ENCODE measurements at regions not wholly inside any gene's neighbourhood (a gene's known extent, or its start where the extent isn't known, plus 50 kb on each side); places are given as distances from the start of the nearest gene placed in this dataset.

- no TSS peak for BruUV-seq (replicated peaks)
- RAD21 ChIA-PET (ENCODE audit: low non-redundant PET in 1 of 2, low total read pairs in 2 of 2, uncharacterized antibody in 2 of 2, unreplicated experiment in 2 of 2) = no interaction called here
These were observed 121.7 kb upstream of the USP15 start for GRCh38 chr12:62138527-62138926.

More at GRCh38 chr12:62138527-62138926, 121.7 kb upstream of the USP15 start:
- no peaks in the 10 kb centered on the region for H3K9me3 ChIP-seq (ENCODE audit: control insufficient read depth in 1 of 2, insufficient read depth in 1 of 2, low read depth in 1 of 2, low read length in 2 of 2)
- DNase-seq (ENCODE audit: low read depth, low spot score) = no peak
- H2AFZ ChIP-seq (ENCODE audit: low read depth, low read length, poor library complexity, severe bottlenecking) = no peak overlapping the region
- no peaks in the 10 kb centered on the region for H3K9me2 ChIP-seq (ENCODE audit: insufficient read depth)
- no peaks in the 10 kb centered on the region for H3K4me1 ChIP-seq (ENCODE audit: control insufficient read depth in 1 of 2, insufficient read depth in 2 of 2, low read length in 2 of 2)
- intact Hi-C loops (cut with micrococcal nuclease) = no loop called here
- H3K9ac ChIP-seq (ENCODE audit: low read length) = no peak overlapping the region
- ChIA-PET POLR2A (no interaction called here), CTCF (no interaction called here)
- no peaks in the 10 kb centered on the region for H3K36me3 ChIP-seq (ENCODE audit: control insufficient read depth in 1 of 2, insufficient read depth in 2 of 2, low read length in 2 of 2)
- no peaks in the 10 kb centered on the region for H3K27me3 ChIP-seq (ENCODE audit: insufficient read depth, low read length)
- no peak for ATAC-seq
- H3K4me2 ChIP-seq (ENCODE audit: low read length) = no peak overlapping the region
- H3K4me3 ChIP-seq (replicated peaks in 1 of 2; ENCODE audit: low read depth in 1 of 2, low read length in 2 of 2) = no peak overlapping the region
- no peak for TF ChIP-seq YY1 (IDR thresholded peaks at IDR 0.05; ENCODE audit: extremely low read depth, insufficient replicate concordance, low read depth, low read length)
- TF ChIP-seq CEBPB (IDR thresholded peaks at IDR 0.05; ENCODE audit: low read depth) = no peak
- TF ChIP-seq POLR2A (IDR thresholded peaks at IDR 0.05; ENCODE audit: borderline replicate concordance, extremely low read depth, insufficient read depth, insufficient read length) = no peak
- no peak for TF ChIP-seq ZBTB33 (IDR thresholded peaks at IDR 0.05; ENCODE audit: extremely low read depth, insufficient replicate concordance, low read length)
- no peak for TF ChIP-seq JUND (IDR thresholded peaks at IDR 0.05)
- no peak for TF ChIP-seq RAD21 (IDR thresholded peaks at IDR 0.05; ENCODE audit: low read depth)
- TF ChIP-seq TCF7L2 (IDR thresholded peaks at IDR 0.05; ENCODE audit: borderline replicate concordance, extremely low read depth, insufficient read depth, insufficient read length) = no peak
- TF ChIP-seq FOSL1 (IDR thresholded peaks at IDR 0.05; ENCODE audit: low read depth) = no peak
- TF ChIP-seq EZH2 (IDR thresholded peaks at IDR 0.05) = no peak
- TF ChIP-seq SIN3A (IDR thresholded peaks at IDR 0.05; ENCODE audit: low read depth) = no peak
- no peak for TF ChIP-seq REST (IDR thresholded peaks at IDR 0.05; ENCODE audit: low read depth)
- TF ChIP-seq EZH2phosphoT487 (IDR thresholded peaks at IDR 0.05; ENCODE audit: borderline replicate concordance) = no peak
- TF ChIP-seq CBX3 (IDR thresholded peaks at IDR 0.05; ENCODE audit: low read depth) = no peak
- no peak for TF ChIP-seq ZNF274 (IDR thresholded peaks at IDR 0.05; ENCODE audit: low read depth, low read length)
- no peak for TF ChIP-seq ZFX (IDR thresholded peaks at IDR 0.05)
- TF ChIP-seq ELF1 (IDR thresholded peaks at IDR 0.05; ENCODE audit: borderline replicate concordance, low read depth) = no peak
- H3K27ac ChIP-seq (ENCODE audit: low read depth, low read length) = no peak overlapping the region
- H3K79me2 ChIP-seq (ENCODE audit: insufficient read depth, low read length) = no peaks in the 10 kb centered on the region
- H4K20me1 ChIP-seq (ENCODE audit: insufficient read depth) = no peaks in the 10 kb centered on the region
